GM12878 (cell line): ENCODE measurements at regions not wholly inside any gene's neighbourhood (a gene's known extent, or its start where the extent isn't known, plus 50 kb on each side); places are given as distances from the start of the nearest gene placed in this dataset.

Experiments used
- CHD4 ChIP-seq: fragments of 200-600 bp; sonication (generic); IDR thresholded peaks from 2 replicates; pipeline ENCODE4 v1.6.1; 2016; ENCODE audit warnings: mild to moderate bottlenecking
- CTCF ChIP-seq, 3 experiments: IDR thresholded peaks in 2 of 3; conservative IDR thresholded peaks in 1 of 3; 2 replicates each; pipeline ENCODE4 v1.5.1; 2011; ENCODE audit warnings: low read depth in 3 of 3, low read length in 3 of 3, mild to moderate bottlenecking in 3 of 3, control low read depth in 2 of 3, moderate library complexity in 2 of 3, inconsistent platforms in 1 of 3, mixed read lengths in 1 of 3; ENCODE audit not compliant: control insufficient read depth in 2 of 3, insufficient read depth in 1 of 3; ENCODE audit errors: extremely low read depth in 1 of 3
- NFIC ChIP-seq: IDR thresholded peaks from 2 replicates; pipeline ENCODE4 v1.6.1; 2012; ENCODE audit warnings: low read depth, mild to moderate bottlenecking, inconsistent platforms, low read length, moderate library complexity
- NR2F1 ChIP-seq: fragments of 450-650 bp; conservative IDR thresholded peaks from 2 replicates; pipeline ENCODE4 v1.6.1; 2017; ENCODE audit warnings: mild to moderate bottlenecking
- POLR2A ChIP-seq: IDR thresholded peaks from 2 replicates; pipeline ENCODE4 v1.6.1; 2011; ENCODE audit warnings: low read depth, mild to moderate bottlenecking, low read length

- TF ChIP-seq POLR2A (no peak), CTCF (IDR thresholded peaks at IDR 0.05 in 2 of 3, conservative IDR thresholded peaks at IDR 0.05 in 1 of 3; ENCODE audit: control insufficient read depth in 2 of 3, extremely low read depth in 1 of 3, insufficient read depth in 1 of 3, low read depth in 3 of 3, low read length in 3 of 3) (no peak), NFIC (no peak), NR2F1 (no peak), CHD4 (no peak)
These were observed 1034.9 kb upstream of the EPHA7 start for GRCh38 chr6:94454231-94454630.
